GM18505 (cell line): ENCODE measurements at regions not wholly inside any gene's neighbourhood (a gene's known extent, or its start where the extent isn't known, plus 50 kb on each side); places are given as distances from the start of the nearest gene placed in this dataset.

Experiments used
- ATAC-seq: cut with Tn5 transposase; IDR thresholded peaks from one replicate; pipeline ENCODE4 v1.9.1; 2021; ENCODE audit not compliant: unreplicated experiment
- POLR2A ChIP-seq: IDR thresholded peaks from 4 replicates; pipeline ENCODE4 v1.6.1; 2011; ENCODE audit warnings: borderline replicate concordance; ENCODE audit not compliant: insufficient read depth, insufficient read length; ENCODE audit errors: extremely low read depth

GRCh38 chr12:46131732-46132469 lies 136.9 kb downstream of the SLC38A1 start:
- no peak for TF ChIP-seq POLR2A
- no peak for ATAC-seq

GRCh38 chr12:46127656-46128055 lies 137.3 kb upstream of the SCAF11 start:
- no peak for TF ChIP-seq POLR2A
- ATAC-seq = no peak

DNA sequence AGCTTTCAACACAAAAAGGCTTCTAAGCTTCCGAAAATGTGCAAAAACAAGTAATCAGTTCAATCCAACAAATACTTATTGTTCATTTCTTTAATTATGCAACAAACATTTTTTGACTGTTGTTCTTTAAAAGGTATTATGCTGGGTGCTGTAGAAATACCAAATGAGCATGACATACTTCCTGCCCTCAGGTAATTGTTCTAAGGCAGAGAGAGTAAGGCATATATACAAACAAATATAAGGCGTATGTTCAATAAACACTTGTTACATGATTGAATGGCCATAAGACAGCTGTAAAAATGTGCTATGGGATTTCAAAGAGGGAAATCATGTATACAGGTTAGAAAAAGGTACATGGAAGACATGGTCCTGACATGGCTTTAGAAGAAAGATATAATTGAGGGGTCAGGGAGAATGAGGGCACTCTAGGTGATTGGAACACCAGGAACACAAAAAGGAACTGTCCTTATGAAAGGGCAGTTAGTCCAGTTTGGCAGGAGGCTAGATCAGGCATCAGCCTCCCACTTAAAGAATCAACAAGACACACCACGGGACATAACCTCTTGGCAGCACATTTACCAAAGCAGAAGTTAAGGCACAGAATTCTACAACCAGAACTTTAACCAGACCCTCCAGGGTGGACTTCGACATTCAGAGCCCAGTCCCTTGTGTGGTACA lies 135.8 kb upstream of the SCAF11 start:
- TF ChIP-seq POLR2A = no peak

GRCh38 chr12:46124848-46125619 lies 134.7 kb upstream of the SCAF11 start:
- ATAC-seq = peak; percentile 92

More for the DNA sequence above, 135.8 kb upstream of the SCAF11 start:
- no peak for ATAC-seq

GRCh38 chr12:46124132-46124847 lies 133.9 kb upstream of the SCAF11 start:
- TF ChIP-seq POLR2A = no peak
- no peak for ATAC-seq

More at GRCh38 chr12:46124848-46125619, 134.7 kb upstream of the SCAF11 start:
- no peak for TF ChIP-seq POLR2A

GRCh38 chr12:46112364-46112763 lies 122.0 kb upstream of the SCAF11 start:
- no peak for ATAC-seq
- TF ChIP-seq POLR2A = no peak

- TF ChIP-seq POLR2A = no peak
- ATAC-seq = no peak
Measured at GRCh38 chr12:46111715-46112114, 121.3 kb upstream of the SCAF11 start.

- no peak for ATAC-seq
- no peak for TF ChIP-seq POLR2A
Measured at GRCh38 chr12:46110928-46111699, 120.7 kb upstream of the SCAF11 start.

- no peak for TF ChIP-seq POLR2A
- ATAC-seq = no peak
Measured at GRCh38 chr12:46110223-46110611, 119.8 kb upstream of the SCAF11 start.

DNA sequence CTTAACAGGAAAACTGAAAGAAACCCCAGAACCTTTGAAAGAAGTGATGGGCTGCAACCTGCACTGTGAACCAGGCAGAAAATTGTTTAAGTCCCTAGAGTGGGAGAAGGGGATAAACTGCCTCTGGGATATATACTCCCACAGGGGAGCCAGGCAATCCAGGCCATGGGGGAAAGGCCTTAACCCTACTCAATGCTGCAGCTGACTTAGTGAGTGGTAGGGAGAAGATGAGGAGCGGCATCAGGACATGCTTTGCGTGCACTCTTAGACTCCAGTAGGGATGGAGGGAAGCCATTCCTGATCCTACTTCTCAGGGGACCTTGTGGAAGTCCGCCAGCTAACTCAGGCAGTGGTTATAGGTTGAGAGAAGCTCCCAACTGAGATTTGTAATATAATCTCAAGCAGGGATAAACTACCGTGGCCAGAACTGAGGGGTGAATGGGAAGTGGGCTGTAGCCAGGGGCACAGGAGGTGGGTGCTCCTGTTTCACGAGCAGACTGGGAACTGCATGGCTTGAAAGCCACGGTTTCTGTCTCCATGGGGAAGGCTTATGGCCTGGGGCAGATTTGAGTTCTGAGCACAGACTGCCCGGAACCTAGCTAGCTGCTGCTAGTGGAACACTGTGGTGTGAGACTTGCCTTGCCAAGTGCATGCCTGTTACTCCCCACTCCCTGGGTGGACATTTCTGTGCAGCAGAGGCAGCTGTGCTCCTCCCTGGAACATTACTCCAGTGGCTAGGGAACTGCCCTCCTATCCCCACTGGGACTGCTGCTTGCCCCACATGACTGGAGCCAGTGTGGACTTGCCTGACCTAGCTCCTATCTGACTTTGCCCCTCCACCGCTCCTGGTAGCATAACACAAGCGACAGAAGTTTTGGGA lies 119.2 kb upstream of the SCAF11 start:
- TF ChIP-seq POLR2A = no peak
- no peak for ATAC-seq

- peak; percentile 89 for ATAC-seq
- TF ChIP-seq POLR2A = no peak
Measured at GRCh38 chr12:46108721-46109120, 118.3 kb upstream of the SCAF11 start.
